GM23338 (cell line): ENCODE measurements at regions not wholly inside any gene's neighbourhood (a gene's known extent, or its start where the extent isn't known, plus 50 kb on each side); places are given as distances from the start of the nearest gene placed in this dataset.

Experiments
- ATAC-seq: fragments of 200-7000 bp; cut with Tn5 transposase; 3 replicates; pipeline ENCODE4 v1.9.1; 2020
- DNase-seq: peaks from one replicate; pipeline ENCODE4 v3.0.0-alpha.2; 2015; ENCODE audit warnings: low spot score
- H2AFZ ChIP-seq: fragments of 200-600 bp; sonication (generic); 2 replicates; pipeline ENCODE4 v1.8.0; 2016; ENCODE audit warnings: antibody characterized with exemption, mild to moderate bottlenecking, moderate library complexity
- H3F3A ChIP-seq: fragments of 200-600 bp; sonication (generic); replicated peaks from 2 replicates; pipeline ENCODE4 v1.8.0; 2017; ENCODE audit warnings: antibody characterized with exemption, mixed run types, low read depth
- H3K27ac ChIP-seq: fragments of 200-600 bp; sonication (generic); 2 replicates; pipeline ENCODE4 v1.6.1; 2016; ENCODE audit warnings: low read depth
- H3K27me3 ChIP-seq: fragments of 200-600 bp; sonication (generic); 2 replicates; pipeline ENCODE4 v1.8.0; 2016; ENCODE audit warnings: mild to moderate bottlenecking, mixed run types, moderate library complexity; ENCODE audit not compliant: insufficient read depth
- H3K36me3 ChIP-seq: fragments of 200-600 bp; sonication (generic); 2 replicates; pipeline ENCODE4 v1.8.0; 2016; ENCODE audit warnings: mild to moderate bottlenecking; ENCODE audit not compliant: insufficient read depth
- H3K4me1 ChIP-seq: fragments of 200-600 bp; sonication (generic); 2 replicates; pipeline ENCODE4 v1.8.0; 2016; ENCODE audit warnings: mild to moderate bottlenecking, moderate library complexity; ENCODE audit not compliant: insufficient read depth
- H3K4me2 ChIP-seq: fragments of 200-600 bp; sonication (generic); 2 replicates; pipeline ENCODE4 v1.7.1; 2017; ENCODE audit warnings: mixed run types
- H3K4me3 ChIP-seq: fragments of 200-600 bp; sonication (generic); 2 replicates; pipeline ENCODE4 v1.6.1; 2016; ENCODE audit warnings: mixed run types
- H3K79me2 ChIP-seq: fragments of 200-600 bp; sonication (generic); replicated peaks from 2 replicates; pipeline ENCODE4 v1.8.0; 2017; ENCODE audit warnings: mild to moderate bottlenecking; ENCODE audit not compliant: insufficient read depth
- H3K9me2 ChIP-seq: fragments of 200-600 bp; sonication (generic); 2 replicates; pipeline ENCODE4 v1.8.0; 2017; ENCODE audit not compliant: insufficient read depth
- H4K20me1 ChIP-seq: fragments of 200-600 bp; sonication (generic); replicated peaks from 2 replicates; pipeline ENCODE4 v1.8.0; 2017; ENCODE audit warnings: mild to moderate bottlenecking; ENCODE audit not compliant: insufficient read depth
- H3K27ac Mint-ChIP-seq: 2 replicates; pipeline ENCODE4 v1.8.0; 2020; ENCODE audit warnings: inconsistent platforms, mild to moderate bottlenecking, moderate library complexity, mixed read lengths
- H3K27me3 Mint-ChIP-seq: 3 replicates; pipeline ENCODE4 v1.8.0; 2022; ENCODE audit warnings: low read depth, mild to moderate bottlenecking, moderate library complexity, mixed read lengths, inconsistent platforms; ENCODE audit not compliant: insufficient read depth, poor library complexity
- H3K36me3 Mint-ChIP-seq: 3 replicates; pipeline ENCODE4 v1.8.0; 2021; ENCODE audit warnings: low read depth, mild to moderate bottlenecking, inconsistent platforms, moderate library complexity, mixed read lengths
- H3K4me1 Mint-ChIP-seq: 3 replicates; pipeline ENCODE4 v1.8.0; 2020; ENCODE audit warnings: mild to moderate bottlenecking, inconsistent platforms, mixed read lengths
- H3K4me3 Mint-ChIP-seq: 3 replicates; pipeline ENCODE4 v1.8.0; 2021; ENCODE audit warnings: moderate library complexity, mild to moderate bottlenecking, inconsistent platforms, mixed read lengths
- H3K9me3 Mint-ChIP-seq: 3 replicates; pipeline ENCODE4 v1.8.0; 2020; ENCODE audit warnings: moderate library complexity, mild to moderate bottlenecking, inconsistent platforms, mixed read lengths
- CREB1 ChIP-seq: fragments of 250-450 bp; sonication (Bioruptor Pico); IDR thresholded peaks from 2 replicates; pipeline ENCODE4 v1.5.0; 2020; ENCODE audit warnings: low read depth, mild to moderate bottlenecking, moderate library complexity
- ETS1 ChIP-seq: IDR thresholded peaks from 2 replicates; pipeline ENCODE4 v1.6.1; 2016; ENCODE audit warnings: antibody characterized with exemption
- EZH2 ChIP-seq: fragments of 200-600 bp; sonication (generic); IDR thresholded peaks from one replicate; pipeline ENCODE4 v1.8.0; 2017; ENCODE audit warnings: antibody characterized with exemption, mild to moderate bottlenecking, low read depth; ENCODE audit not compliant: unreplicated experiment
- EZH2phosphoT487 ChIP-seq: fragments of 200-600 bp; sonication (generic); IDR thresholded peaks from one replicate; pipeline ENCODE4 v1.8.1; 2018; ENCODE audit warnings: antibody characterized with exemption; ENCODE audit not compliant: unreplicated experiment
- JUNB ChIP-seq: IDR thresholded peaks from one replicate; pipeline ENCODE4 v1.6.1; 2016; ENCODE audit warnings: antibody characterized with exemption; ENCODE audit not compliant: unreplicated experiment
- NANOG ChIP-seq: IDR thresholded peaks from 2 replicates; pipeline ENCODE4 v1.6.1; 2016; ENCODE audit warnings: antibody characterized with exemption, borderline replicate concordance
- POLR2AphosphoS5 ChIP-seq: IDR thresholded peaks from 2 replicates; pipeline ENCODE4 v1.6.1; 2016; ENCODE audit warnings: antibody characterized with exemption, low read depth
- REST ChIP-seq: IDR thresholded peaks from one replicate; pipeline ENCODE4 v1.6.1; 2018; ENCODE audit warnings: antibody characterized with exemption; ENCODE audit not compliant: unreplicated experiment
- STAT1 ChIP-seq: IDR thresholded peaks from one replicate; pipeline ENCODE4 v1.6.1; 2016; ENCODE audit warnings: antibody characterized with exemption; ENCODE audit not compliant: unreplicated experiment
- ZNF114 ChIP-seq: fragments of 250-450 bp; sonication (Bioruptor Pico); IDR thresholded peaks from 2 replicates; pipeline ENCODE4 v1.5.0; 2020; ENCODE audit warnings: mild to moderate bottlenecking, moderate library complexity
- ZNF331 ChIP-seq: fragments of 250-450 bp; sonication (Bioruptor Pico); IDR thresholded peaks from 2 replicates; pipeline ENCODE4 v1.5.0; 2020; ENCODE audit warnings: low read depth, mild to moderate bottlenecking, moderate library complexity

GRCh38 chr16:17691106-17691898 lies 220.5 kb upstream of the XYLT1 start:
- H3K27me3 ChIP-seq = no peaks in the 10 kb centered on the region
- no peaks in the 10 kb centered on the region for H3F3A ChIP-seq
- Mint-ChIP-seq H3K36me3 (no peaks in the 10 kb centered on the region), H3K9me3 (no peaks in the 10 kb centered on the region), H3K27me3 (peaks cover 6% of the 10 kb centered on the region), H3K4me1 (peaks cover 18% of the 10 kb centered on the region), H3K27ac (no peak overlapping the region), H3K4me3 (no peak overlapping the region)
- H3K4me3 ChIP-seq = no peak overlapping the region
- H3K36me3 ChIP-seq = no peaks in the 10 kb centered on the region
- DNase-seq = no peak
- peak overlapping the region; percentile 81; the same call in 1 of the 2 replicates for H2AFZ ChIP-seq
- H4K20me1 ChIP-seq = no peaks in the 10 kb centered on the region
- H3K4me1 ChIP-seq = peaks cover 4% of the 10 kb centered on the region; the same call in 1 of the 2 replicates
- ATAC-seq = no peak
- no peak overlapping the region for H3K27ac ChIP-seq
- H3K79me2 ChIP-seq = no peaks in the 10 kb centered on the region
- H3K4me2 ChIP-seq = no peak overlapping the region
- no peak for TF ChIP-seq STAT1
- no peak for TF ChIP-seq NANOG
- TF ChIP-seq JUNB = no peak
- TF ChIP-seq ZNF331 (CRISPR knock-in tag) = no peak
- H3K9me2 ChIP-seq = 0 out of 2 replicates have a peak, but pooled peaks cover 11% of the 10 kb centered on the region

GRCh38 chr16:17685447-17685846 lies 214.7 kb upstream of the XYLT1 start:
- Mint-ChIP-seq H3K36me3 (peaks cover under 1% of the 10 kb centered on the region; the same call in 1 of the 3 replicates), H3K27me3 (no peaks in the 10 kb centered on the region), H3K4me1 (no peaks in the 10 kb centered on the region), H3K27ac (no peak overlapping the region), H3K9me3 (peaks cover 4% of the 10 kb centered on the region; the same call in 2 of the 3 replicates), H3K4me3 (no peak overlapping the region)
- H3K9me2 ChIP-seq = 0 out of 2 replicates have a peak, but pooled peaks cover 13% of the 10 kb centered on the region
- no peaks in the 10 kb centered on the region for H3K79me2 ChIP-seq
- DNase-seq = no peak
- no peak for ATAC-seq
- H4K20me1 ChIP-seq = no peaks in the 10 kb centered on the region
- no peaks in the 10 kb centered on the region; the same call in 1 of the 2 replicates for H3K36me3 ChIP-seq
- no peak overlapping the region for H3K4me2 ChIP-seq
- H2AFZ ChIP-seq = no peak overlapping the region
- no peak overlapping the region for H3K4me3 ChIP-seq
- no peaks in the 10 kb centered on the region for H3F3A ChIP-seq
- H3K27ac ChIP-seq = no peak overlapping the region
- no peaks in the 10 kb centered on the region for H3K27me3 ChIP-seq
- H3K4me1 ChIP-seq = no peaks in the 10 kb centered on the region
- TF ChIP-seq ZNF331 (CRISPR knock-in tag) (no peak), STAT1 (no peak), REST (no peak), ETS1 (no peak), EZH2 (no peak), EZH2phosphoT487 (no peak), POLR2AphosphoS5 (no peak), NANOG (no peak), CREB1 (no peak), ZNF114 (CRISPR knock-in tag) (no peak), JUNB (no peak)
